Psoas muscle (tissue), 7 donors: ENCODE measurements at regions not wholly inside any gene's neighbourhood (a gene's known extent, or its start where the extent isn't known, plus 50 kb on each side); places are given as distances from the start of the nearest gene placed in this dataset.

ENCODE experiments used
- ATAC-seq, 4 donors: fragments of 200-7000 bp; cut with Tn5 transposase; one replicate each; pipeline ENCODE4 v1.9.1; 2020; ENCODE audit warnings: moderate library complexity in 3 of 4, mild to moderate bottlenecking in 2 of 4
- DNase-seq, 2 donors: peaks; one replicate each; pipeline ENCODE4 v3.0.0-alpha.2; 2020
- H3K27ac ChIP-seq: fragments of 200-600 bp; one replicate; pipeline ENCODE4 v1.8.0; 2022
- H3K27me3 ChIP-seq, 3 donors: fragments of 200-600 bp in 1 of 3; one replicate each; pipeline versions ENCODE4 v1.6.1 to v1.8.0; 2013 to 2022; ENCODE audit warnings: low read length in 2 of 3, mild to moderate bottlenecking in 2 of 3, moderate library complexity in 1 of 3; ENCODE audit not compliant: insufficient read depth in 3 of 3
- H3K36me3 ChIP-seq, 2 donors: fragments of 200-600 bp in 1 of 2; one replicate each; pipeline versions ENCODE4 v1.6.1 to v1.8.0; 2013 to 2022; ENCODE audit warnings: low read depth in 1 of 2, mild to moderate bottlenecking in 1 of 2, moderate library complexity in 1 of 2; ENCODE audit not compliant: insufficient read depth in 1 of 2
- H3K4me1 ChIP-seq: fragments of 200-600 bp; one replicate; pipeline ENCODE4 v1.8.0; 2022
- H3K4me3 ChIP-seq: fragments of 200-600 bp; one replicate; pipeline ENCODE4 v1.8.0; 2022; ENCODE audit warnings: mild to moderate bottlenecking
- H3K9me3 ChIP-seq: fragments of 200-600 bp; one replicate; pipeline ENCODE4 v1.8.0; 2022
- WGBS, 3 donors: extraction: QIAGEN DNeasy Blood & Tissue Kit; methylation state at CpG; one replicate each; pipeline versions ENCODE4 v1.1.6 to v1.1.7; 2013; 5-methylcytosine and 5-hydroxymethylcytosine counted together
- intact Hi-C, 2 donors: fragments of 100-400 bp; cut with DNase I; formaldehyde crosslinking; loops; one replicate each; pipeline versions ENCODE4 v1.11.0 to v1.14.2; 2022
- TF ChIP-seq, protein P1 (sequence below): fragments of 200-600 bp; IDR thresholded peaks from one replicate; pipeline ENCODE4 v1.8.0; 2022; ENCODE audit warnings: antibody characterized with exemption
- donor health status: healthy with polysubstance abuse.
- donor health status: DM: no; HTN: no; CAD: no; lungs with moderate emphysema.
- donor health status: Bipolar disorder and iron deficiency.
- donor health status: healthy.
- donor health status: DM: yes; HTN: yes; CAD: no.
- donor health status: DM: no; HTN: no; CAD: no.
- donor health status: DM: yes; HTN: yes; CAD: no.

DNA sequence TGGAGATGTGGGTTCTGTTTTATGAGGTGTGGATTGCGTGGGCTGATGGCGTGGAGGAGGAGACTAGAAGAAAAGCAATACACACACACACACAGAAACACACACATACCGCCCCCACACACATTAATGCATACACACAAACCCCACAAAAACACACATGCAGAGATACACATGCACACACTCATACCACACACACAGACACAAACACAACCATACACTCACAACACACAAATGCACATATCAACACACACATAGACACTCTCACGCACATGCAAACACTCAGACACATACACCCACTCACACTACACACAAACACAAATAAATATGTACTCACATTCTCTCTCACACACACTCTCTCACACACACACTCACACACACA lies 75.7 kb upstream of the UBL3 start:
- DNase-seq (no peak), ATAC-seq (no peak)
- WGBS, 3 donors, result 94 to 100% (median 97%) methylated on average over 4 of the region's 4 CpGs
- TF ChIP-seq, protein P1, sequence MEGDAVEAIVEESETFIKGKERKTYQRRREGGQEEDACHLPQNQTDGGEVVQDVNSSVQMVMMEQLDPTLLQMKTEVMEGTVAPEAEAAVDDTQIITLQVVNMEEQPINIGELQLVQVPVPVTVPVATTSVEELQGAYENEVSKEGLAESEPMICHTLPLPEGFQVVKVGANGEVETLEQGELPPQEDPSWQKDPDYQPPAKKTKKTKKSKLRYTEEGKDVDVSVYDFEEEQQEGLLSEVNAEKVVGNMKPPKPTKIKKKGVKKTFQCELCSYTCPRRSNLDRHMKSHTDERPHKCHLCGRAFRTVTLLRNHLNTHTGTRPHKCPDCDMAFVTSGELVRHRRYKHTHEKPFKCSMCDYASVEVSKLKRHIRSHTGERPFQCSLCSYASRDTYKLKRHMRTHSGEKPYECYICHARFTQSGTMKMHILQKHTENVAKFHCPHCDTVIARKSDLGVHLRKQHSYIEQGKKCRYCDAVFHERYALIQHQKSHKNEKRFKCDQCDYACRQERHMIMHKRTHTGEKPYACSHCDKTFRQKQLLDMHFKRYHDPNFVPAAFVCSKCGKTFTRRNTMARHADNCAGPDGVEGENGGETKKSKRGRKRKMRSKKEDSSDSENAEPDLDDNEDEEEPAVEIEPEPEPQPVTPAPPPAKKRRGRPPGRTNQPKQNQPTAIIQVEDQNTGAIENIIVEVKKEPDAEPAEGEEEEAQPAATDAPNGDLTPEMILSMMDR, result no peak
- intact Hi-C loops, result loop anchor here in 1 of 2 donors (10.0 kb wide), 1 partner anchor 151 kb away; no protein-coding TSS in a partner anchor
- Histone ChIP-seq H3K27me3 (no peaks in the 10 kb centered on the region), H3K9me3 (no peaks in the 10 kb centered on the region), H3K4me3 (no peak overlapping the region), H3K4me1 (peaks cover 18% of the 10 kb centered on the region), H3K36me3 (no peaks in the 10 kb centered on the region), H3K27ac (no peak overlapping the region)

DNA sequence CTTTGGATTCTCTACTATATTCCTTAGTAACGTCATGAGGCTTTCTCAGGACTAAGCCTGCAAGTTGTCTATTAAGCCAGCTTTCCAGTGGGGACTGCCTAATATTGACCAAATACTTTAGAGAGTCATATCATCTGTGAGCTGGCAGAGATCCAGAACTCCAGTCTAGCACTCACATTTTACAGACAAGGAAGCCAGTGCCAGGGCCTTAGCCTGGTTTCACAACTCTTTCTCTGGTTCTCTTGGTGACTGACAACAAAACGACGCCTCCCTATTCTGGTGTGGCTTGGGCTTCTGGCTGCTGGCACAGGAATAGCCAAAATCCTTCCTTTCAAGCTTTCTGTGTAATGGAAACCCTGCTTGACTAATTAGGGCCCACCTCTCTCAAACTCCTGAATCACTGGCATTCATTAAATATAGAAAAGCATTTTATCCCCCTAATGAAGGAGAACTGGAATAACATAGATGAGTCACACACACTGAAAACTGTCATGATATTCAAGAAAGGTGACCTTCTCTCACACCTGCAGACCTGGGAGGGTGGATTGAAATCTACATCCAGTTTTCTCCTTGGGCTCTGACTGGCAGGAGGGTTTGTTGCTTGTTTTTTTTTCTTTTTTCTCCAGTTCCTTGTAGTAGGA lies 75.2 kb upstream of the UBL3 start:
- H3K4me1 ChIP-seq, result peaks cover 18% of the 10 kb centered on the region
- no peaks in the 10 kb centered on the region for H3K36me3 ChIP-seq
- ATAC-seq (peak; percentile 22 to 67 (median 49)), DNase-seq (peak; percentile 66 to 81)
- intact Hi-C loops, result loop anchor here in 1 of 2 donors (10.0 kb wide), 1 partner anchor 151 kb away; no protein-coding TSS in a partner anchor
- peak overlapping the region; percentile 7 for H3K27ac ChIP-seq
- 24 to 52% (median 28%) methylated on average over 3 of the region's 3 CpGs for WGBS, 3 donors
- H3K27me3 ChIP-seq, result no peaks in the 10 kb centered on the region
- H3K4me3 ChIP-seq, result no peak overlapping the region
- TF ChIP-seq, protein P1, result no peak
- no peaks in the 10 kb centered on the region for H3K9me3 ChIP-seq

DNA sequence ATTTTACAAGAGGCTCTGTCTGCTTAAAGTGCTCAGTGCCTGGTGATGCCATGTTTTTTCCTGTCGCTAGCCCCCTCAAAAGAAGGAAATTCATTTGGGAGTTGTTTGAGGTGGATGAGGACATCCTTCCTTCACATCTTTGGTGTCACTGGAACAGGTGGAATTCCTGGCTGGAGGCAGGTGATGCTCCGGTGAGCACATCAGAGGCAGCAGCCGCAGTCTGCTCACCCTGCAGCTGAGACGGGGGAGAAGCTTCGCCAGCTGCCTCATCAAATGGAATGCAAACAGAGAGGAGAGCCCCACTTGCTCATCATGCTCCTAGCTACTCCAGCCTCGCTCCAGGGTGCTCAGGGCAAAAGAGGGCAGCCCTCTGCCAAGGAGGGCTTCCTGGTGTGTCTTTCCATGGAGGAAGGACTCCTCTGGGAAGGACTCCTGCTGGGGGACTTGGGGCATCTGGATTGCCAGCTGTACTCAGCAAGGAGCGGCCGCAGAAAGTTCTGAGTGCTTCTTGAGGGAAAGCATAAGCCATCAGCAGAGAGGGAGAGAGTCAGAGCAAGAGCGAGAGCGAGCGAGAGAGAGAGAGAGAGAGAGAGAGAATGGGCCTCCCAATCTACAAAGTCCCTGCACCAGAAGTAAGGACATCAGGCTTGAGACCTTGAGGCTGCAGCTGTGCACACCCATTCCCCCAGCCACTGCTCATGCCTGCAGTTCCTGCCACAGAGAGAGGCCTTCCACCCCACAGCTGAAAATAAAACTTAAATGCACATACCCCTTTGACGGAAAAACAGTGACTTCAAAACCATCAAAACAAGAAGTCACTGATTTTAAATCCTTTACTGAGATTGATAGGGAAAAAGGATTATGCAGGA lies 74.3 kb upstream of the UBL3 start:
- Histone ChIP-seq H3K4me1 (peaks cover 18% of the 10 kb centered on the region), H3K27me3 (no peaks in the 10 kb centered on the region), H3K4me3 (no peak overlapping the region), H3K36me3 (no peaks in the 10 kb centered on the region), H3K9me3 (no peaks in the 10 kb centered on the region), H3K27ac (peak overlapping the region; percentile 77)
- TF ChIP-seq, protein P1, result no peak
- DNase-seq (no peak), ATAC-seq (no peak)
- intact Hi-C loops, result loop anchor here (5.0 to 10.0 kb wide), 2 partner anchors 72 to 150 kb away; partner anchors contain the start of gene UBL3 (in 1 of the 2)
- WGBS, 3 donors, result 80 to 92% (median 84%) methylated on average over 12 of the region's 12 CpGs

DNA sequence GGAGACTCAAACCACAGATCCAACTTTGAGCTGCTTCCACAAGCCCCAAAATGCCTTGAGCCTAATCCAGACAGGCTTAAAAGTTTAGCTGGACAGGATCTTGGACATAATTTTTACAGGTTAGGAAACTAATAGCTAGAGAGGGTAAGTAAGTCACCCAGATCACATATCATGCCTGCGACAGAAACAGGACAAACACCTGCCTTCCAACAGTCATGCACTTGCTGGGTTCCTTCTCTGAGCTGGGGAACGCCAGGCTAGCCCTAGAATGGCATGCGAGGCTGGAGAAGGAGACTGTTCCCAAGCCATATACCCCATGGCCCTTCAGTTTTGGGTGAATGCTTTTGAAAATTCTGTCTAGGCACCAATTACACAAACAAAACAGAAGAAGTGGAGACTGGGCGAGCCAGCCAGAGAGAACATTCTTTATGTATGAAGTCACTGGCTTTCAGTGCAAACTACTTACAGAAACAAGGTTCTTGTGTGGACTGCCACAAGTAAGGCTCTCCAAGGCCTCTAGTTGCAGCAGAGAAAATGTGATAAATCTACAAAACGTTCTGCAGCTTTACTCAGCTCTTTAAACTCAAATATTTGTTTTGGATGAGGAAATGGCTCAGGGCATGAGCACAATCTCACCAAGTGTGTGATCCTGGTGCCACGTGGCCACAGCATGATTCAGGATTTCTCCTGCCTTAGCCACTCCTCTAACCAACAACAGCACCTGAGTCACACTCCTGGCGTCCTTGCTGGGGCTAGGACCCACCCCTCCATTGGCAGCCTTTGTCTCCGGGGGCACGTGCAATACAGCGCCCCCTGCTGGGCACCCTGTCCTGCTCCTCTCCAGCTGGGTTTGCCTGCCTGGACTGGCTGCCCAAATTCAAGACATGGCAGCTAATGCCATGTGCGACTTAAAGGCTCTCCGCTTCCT lies 73.4 kb upstream of the UBL3 start:
- DNase-seq, result peak; percentile 76 to 79
- Histone ChIP-seq H3K4me3 (no peak overlapping the region), H3K27ac (peak overlapping the region; percentile 77), H3K27me3 (no peaks in the 10 kb centered on the region), H3K36me3 (no peaks in the 10 kb centered on the region), H3K4me1 (peaks cover 18% of the 10 kb centered on the region), H3K9me3 (no peaks in the 10 kb centered on the region)
- 26 to 31% (median 29%) methylated on average over 12 of the region's 12 CpGs for WGBS, 3 donors
- ATAC-seq, result peak; percentile 77 to 92 (median 86)
- TF ChIP-seq, protein P1, result peak; percentile 65
- intact Hi-C loops, result loop anchor here (5.0 to 10.0 kb wide), 2 partner anchors 72 to 149 kb away; partner anchors contain the start of gene UBL3 (in 1 of the 2)
